GM23248 (cell line): ENCODE measurements at regions not wholly inside any gene's neighbourhood (a gene's known extent, or its start where the extent isn't known, plus 50 kb on each side); places are given as distances from the start of the nearest gene placed in this dataset.

Experiments used
- DNase-seq: peaks from one replicate; pipeline ENCODE4 v3.0.0-alpha.2; 2015
- H2AFZ ChIP-seq: fragments of 200-600 bp; sonication (generic); 2 replicates; pipeline ENCODE4 v1.6.1; 2016; ENCODE audit warnings: antibody characterized with exemption
- H3F3A ChIP-seq: fragments of 200-600 bp; sonication (generic); 2 replicates; pipeline ENCODE4 v1.6.1; 2016; ENCODE audit warnings: mild to moderate bottlenecking, antibody characterized with exemption, mixed run types; ENCODE audit not compliant: insufficient read depth
- H3K27ac ChIP-seq: fragments of 200-600 bp; sonication (generic); 2 replicates; pipeline ENCODE4 v1.5.1; 2016; ENCODE audit warnings: mild to moderate bottlenecking
- H3K27me3 ChIP-seq: fragments of 200-600 bp; sonication (generic); replicated peaks from 2 replicates; pipeline ENCODE4 v1.6.1; 2016; ENCODE audit warnings: mild to moderate bottlenecking; ENCODE audit not compliant: insufficient read depth
- H3K36me3 ChIP-seq: fragments of 200-600 bp; sonication (generic); 2 replicates; pipeline ENCODE4 v1.6.1; 2016; ENCODE audit warnings: low read depth, mild to moderate bottlenecking
- H3K4me1 ChIP-seq: fragments of 200-600 bp; sonication (generic); 2 replicates; pipeline ENCODE4 v1.6.1; 2016; ENCODE audit warnings: mild to moderate bottlenecking; ENCODE audit not compliant: insufficient read depth
- H3K4me2 ChIP-seq: fragments of 200-600 bp; sonication (generic); one replicate; pipeline ENCODE4 v1.6.1; 2016; ENCODE audit warnings: mild to moderate bottlenecking; ENCODE audit not compliant: unreplicated experiment
- H3K4me3 ChIP-seq: fragments of 200-600 bp; sonication (generic); 2 replicates; pipeline ENCODE4 v1.5.1; 2016; ENCODE audit warnings: mild to moderate bottlenecking
- H3K79me2 ChIP-seq: fragments of 200-600 bp; sonication (generic); 2 replicates; pipeline ENCODE4 v1.6.1; 2016; ENCODE audit warnings: mild to moderate bottlenecking; ENCODE audit not compliant: insufficient read depth
- H3K9ac ChIP-seq: fragments of 200-600 bp; sonication (generic); 2 replicates; pipeline ENCODE4 v1.6.1; 2016; ENCODE audit warnings: mild to moderate bottlenecking
- H3K9me2 ChIP-seq: fragments of 200-600 bp; sonication (generic); 2 replicates; pipeline ENCODE4 v1.6.1; 2016; ENCODE audit warnings: mixed run types, mild to moderate bottlenecking, moderate library complexity; ENCODE audit not compliant: insufficient read depth
- H3K9me3 ChIP-seq: fragments of 200-600 bp; sonication (generic); one replicate; pipeline ENCODE4 v1.6.1; 2017; ENCODE audit warnings: low read depth
- H4K20me1 ChIP-seq: fragments of 200-600 bp; sonication (generic); 2 replicates; pipeline ENCODE4 v1.6.0; 2016; ENCODE audit not compliant: insufficient read depth
- EZH2 ChIP-seq: fragments of 200-600 bp; sonication (generic); IDR thresholded peaks from 2 replicates; pipeline ENCODE4 v1.6.1; 2018; ENCODE audit warnings: antibody characterized with exemption, mild to moderate bottlenecking; ENCODE audit not compliant: insufficient read depth, poor library complexity, severe bottlenecking
- EZH2phosphoT487 ChIP-seq: fragments of 200-600 bp; sonication (generic); IDR thresholded peaks from 2 replicates; pipeline ENCODE4 v1.6.1; 2018; ENCODE audit warnings: antibody characterized with exemption, moderate library complexity, mild to moderate bottlenecking, low read depth; ENCODE audit not compliant: insufficient read depth
- WGBS, 2 experiments: methylation state at CpG; one replicate each; pipeline ENCODE4 v1.1.6; 2015 to 2017; ENCODE audit warnings: low lambda C conversion rate in 2 of 2, low coverage in 1 of 2; ENCODE audit errors: missing lambda C conversion rate in 2 of 2; 5-methylcytosine and 5-hydroxymethylcytosine counted together
- in situ Hi-C: fragments of 300-500 bp; cut with MboI; formaldehyde crosslinking; loops from 2 replicates; pipeline ENCODE4 v1.15.0; 2020

DNA sequence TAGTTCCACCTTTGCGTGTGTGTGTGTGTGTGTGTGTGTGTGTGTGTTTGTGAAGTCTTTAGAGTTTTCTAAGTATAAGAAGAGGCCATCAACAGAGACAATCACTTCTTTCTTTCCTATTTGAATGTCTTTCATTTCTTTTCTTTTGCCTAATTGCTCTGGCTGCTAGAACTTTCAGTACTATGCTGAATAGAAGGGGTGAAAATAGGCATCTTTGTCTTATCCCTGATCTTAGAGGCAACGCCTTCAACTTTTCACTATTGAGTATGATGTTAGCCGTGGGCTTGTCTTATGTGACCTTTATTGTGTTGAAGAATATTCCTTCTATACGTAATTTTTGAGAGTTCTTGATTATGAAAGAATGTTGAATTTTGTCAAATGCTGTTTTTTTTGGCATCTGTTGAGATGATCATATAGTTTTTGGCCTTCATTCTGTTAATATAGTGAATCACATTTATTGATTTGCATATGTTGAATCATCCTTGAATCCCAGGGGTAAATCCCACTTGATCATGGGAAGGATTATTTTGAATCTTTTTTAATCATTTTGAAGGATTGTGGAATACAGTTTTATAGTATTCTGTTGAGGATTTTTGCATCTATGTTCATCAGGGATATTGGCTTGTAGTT, 134.8 kb upstream of the CD180 start:
- H2AFZ ChIP-seq: no peak overlapping the region
- H3K4me1 ChIP-seq: no peaks in the 10 kb centered on the region
- no peaks in the 10 kb centered on the region for H3K36me3 ChIP-seq
- H3K4me2 ChIP-seq: no peak overlapping the region
- no peak overlapping the region for H3K9ac ChIP-seq
- H3K27ac ChIP-seq: no peak overlapping the region
- H4K20me1 ChIP-seq: no peaks in the 10 kb centered on the region
- in situ Hi-C loops: no loop called here
- H3K27me3 ChIP-seq: no peaks in the 10 kb centered on the region
- WGBS, 2 experiments: 79 to 84% methylated on average over 4 of the region's 4 CpGs
- no peak for DNase-seq
- H3K9me3 ChIP-seq: peaks cover 5% of the 10 kb centered on the region
- H3K79me2 ChIP-seq: no peaks in the 10 kb centered on the region
- H3F3A ChIP-seq: no peaks in the 10 kb centered on the region
- TF ChIP-seq EZH2phosphoT487 (no peak), EZH2 (no peak)
- H3K4me3 ChIP-seq: no peak overlapping the region
- no peaks in the 10 kb centered on the region for H3K9me2 ChIP-seq

DNA sequence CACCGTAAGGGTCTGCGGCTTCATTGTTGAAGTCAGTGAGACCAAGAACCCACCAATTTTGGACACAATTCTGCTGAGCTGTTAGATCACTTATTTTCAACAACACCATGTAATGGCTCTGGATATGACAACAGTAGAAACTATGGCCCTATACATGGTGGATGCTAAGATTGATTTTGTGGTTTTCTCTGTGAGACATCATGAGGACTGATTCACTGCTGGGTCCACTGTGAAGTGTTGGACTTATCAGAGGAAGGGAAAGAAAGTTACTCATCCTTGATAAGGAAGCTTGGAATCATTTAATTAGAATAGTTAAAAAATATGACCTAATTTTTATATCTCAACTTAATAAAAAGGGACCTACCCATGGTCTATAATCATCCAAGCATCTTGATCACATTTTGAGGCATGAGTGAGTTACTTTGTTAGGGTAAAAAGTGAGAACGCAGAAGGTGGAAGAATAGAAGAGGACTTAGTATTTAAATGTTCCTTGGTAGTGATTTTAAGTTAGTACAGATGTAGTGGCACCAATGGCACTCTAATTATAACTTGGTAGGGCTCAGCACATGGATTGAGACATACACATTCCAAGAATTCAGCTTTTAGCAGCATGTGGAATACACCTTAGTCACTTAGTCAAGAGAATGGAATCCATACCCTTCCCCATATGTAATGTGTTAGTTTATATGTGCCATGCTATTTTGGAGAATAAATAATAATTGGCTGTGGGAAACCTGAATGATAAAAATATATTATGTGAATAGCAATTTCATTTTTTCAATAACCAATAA, 123.5 kb upstream of the CD180 start:
- TF ChIP-seq EZH2: no peak
- TF ChIP-seq EZH2phosphoT487: no peak
- H3K27me3 ChIP-seq: no peaks in the 10 kb centered on the region
- DNase-seq: no peak
- no peak overlapping the region for H3K4me2 ChIP-seq
- no peak overlapping the region for H3K27ac ChIP-seq
- WGBS, 2 experiments: 98% methylated on average over 3 of the region's 3 CpGs
- 0 out of 2 replicates have a peak, but pooled peaks cover 8% of the 10 kb centered on the region for H3F3A ChIP-seq
- no peaks in the 10 kb centered on the region for H3K36me3 ChIP-seq
- in situ Hi-C loops: no loop called here
- no peaks in the 10 kb centered on the region for H3K9me3 ChIP-seq
- no peak overlapping the region for H2AFZ ChIP-seq
- H4K20me1 ChIP-seq: no peaks in the 10 kb centered on the region
- no peak overlapping the region for H3K4me3 ChIP-seq
- no peak overlapping the region for H3K9ac ChIP-seq
- H3K79me2 ChIP-seq: no peaks in the 10 kb centered on the region
- H3K9me2 ChIP-seq: no peaks in the 10 kb centered on the region
- H3K4me1 ChIP-seq: peaks cover 8% of the 10 kb centered on the region

DNA sequence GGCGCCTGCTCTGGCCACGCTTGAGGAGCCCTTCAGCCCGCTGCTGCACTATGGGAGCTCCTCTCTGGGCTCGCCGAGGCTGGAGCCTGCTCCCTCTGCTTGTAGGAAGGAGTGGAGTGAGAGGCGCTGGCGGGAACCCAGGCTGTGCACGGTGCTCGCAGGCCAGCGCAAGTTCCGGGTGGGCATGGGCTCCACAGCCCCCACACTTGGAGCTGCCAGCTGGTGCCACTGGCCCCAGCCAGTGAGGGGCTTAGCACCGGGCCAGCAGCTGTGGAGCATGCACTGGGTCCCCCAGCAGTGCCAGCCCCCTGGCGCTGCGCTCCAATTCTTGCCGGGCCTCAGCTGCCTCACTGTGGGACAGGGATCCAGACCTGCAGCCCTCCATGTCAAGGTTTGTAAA, 122.1 kb upstream of the CD180 start:
- Histone ChIP-seq H3K79me2 (no peaks in the 10 kb centered on the region), H3F3A (0 out of 2 replicates have a peak, but pooled peaks cover 15% of the 10 kb centered on the region), H3K4me2 (no peak overlapping the region), H3K27ac (no peak overlapping the region), H3K9me3 (no peaks in the 10 kb centered on the region), H3K4me1 (peaks cover 13% of the 10 kb centered on the region), H3K27me3 (no peaks in the 10 kb centered on the region), H3K9ac (no peak overlapping the region), H3K9me2 (no peaks in the 10 kb centered on the region), H4K20me1 (no peaks in the 10 kb centered on the region), H3K4me3 (no peak overlapping the region), H2AFZ (no peak overlapping the region), H3K36me3 (no peaks in the 10 kb centered on the region)
- 93 to 95% methylated on average over 15 of the region's 15 CpGs for WGBS, 2 experiments
- TF ChIP-seq EZH2: no peak
- TF ChIP-seq EZH2phosphoT487: no peak
- in situ Hi-C loops: no loop called here
- DNase-seq: no peak

- Histone ChIP-seq H4K20me1 (no peaks in the 10 kb centered on the region), H3K27me3 (no peaks in the 10 kb centered on the region), H3K9me3 (no peaks in the 10 kb centered on the region), H3K4me2 (no peak overlapping the region), H3K9me2 (no peaks in the 10 kb centered on the region), H3K4me1 (peaks cover 13% of the 10 kb centered on the region), H3F3A (0 out of 2 replicates have a peak, but pooled peaks cover 15% of the 10 kb centered on the region), H2AFZ (no peak overlapping the region), H3K9ac (no peak overlapping the region), H3K79me2 (no peaks in the 10 kb centered on the region), H3K27ac (no peak overlapping the region), H3K4me3 (no peak overlapping the region), H3K36me3 (no peaks in the 10 kb centered on the region)
- no peak for TF ChIP-seq EZH2phosphoT487
- TF ChIP-seq EZH2: no peak
- in situ Hi-C loops: no loop called here
- DNase-seq: no peak
Measured at GRCh38 chr5:67317603-67318002, 121.0 kb upstream of the CD180 start.
